ENCODE measurements at regions not wholly inside any gene's neighbourhood (a gene's known extent, or its start where the extent isn't known, plus 50 kb on each side); places are given as distances from the start of the nearest gene placed in this dataset.

DNA sequence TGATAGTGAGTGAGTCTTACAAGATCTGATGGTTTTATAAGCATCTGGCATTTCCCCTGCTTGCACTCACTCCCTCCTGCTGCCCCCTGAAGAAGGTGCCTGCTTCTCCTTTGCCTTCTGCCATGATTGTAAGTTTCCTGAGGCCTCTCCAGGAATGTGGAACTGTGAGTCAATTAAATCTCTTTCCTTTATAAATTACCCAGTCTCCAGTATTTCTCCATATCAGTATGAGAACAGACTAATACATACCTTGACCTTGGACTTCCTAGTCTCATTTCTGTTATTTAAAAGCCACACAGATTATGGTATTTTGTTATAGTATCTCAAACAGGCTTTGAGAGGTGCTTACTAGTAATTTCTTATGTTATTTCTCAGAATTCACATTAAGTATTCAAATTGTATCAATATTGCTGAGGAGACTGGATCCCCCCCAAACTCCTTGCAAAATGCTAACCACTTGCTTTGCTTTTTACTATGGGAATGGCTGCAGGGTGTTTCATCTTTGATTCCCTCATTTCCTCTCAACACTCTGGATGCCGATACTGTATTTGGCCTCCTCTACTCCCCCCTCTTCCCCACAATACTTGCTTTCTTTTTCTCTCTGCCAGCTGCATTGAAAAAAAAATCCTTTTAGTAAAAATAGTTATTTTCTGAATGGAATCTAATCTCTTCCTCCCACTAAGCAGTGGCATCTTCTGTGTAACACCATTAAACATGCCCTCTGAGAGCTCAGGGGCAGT is 96.9 kb upstream of the WLS start:
- no peak overlapping the region for H3K4me3 ChIP-seq (ENCODE audit: low read depth, low read length)
- no peaks in the 10 kb centered on the region for H3K9me3 ChIP-seq
- TF ChIP-seq, protein P1, sequence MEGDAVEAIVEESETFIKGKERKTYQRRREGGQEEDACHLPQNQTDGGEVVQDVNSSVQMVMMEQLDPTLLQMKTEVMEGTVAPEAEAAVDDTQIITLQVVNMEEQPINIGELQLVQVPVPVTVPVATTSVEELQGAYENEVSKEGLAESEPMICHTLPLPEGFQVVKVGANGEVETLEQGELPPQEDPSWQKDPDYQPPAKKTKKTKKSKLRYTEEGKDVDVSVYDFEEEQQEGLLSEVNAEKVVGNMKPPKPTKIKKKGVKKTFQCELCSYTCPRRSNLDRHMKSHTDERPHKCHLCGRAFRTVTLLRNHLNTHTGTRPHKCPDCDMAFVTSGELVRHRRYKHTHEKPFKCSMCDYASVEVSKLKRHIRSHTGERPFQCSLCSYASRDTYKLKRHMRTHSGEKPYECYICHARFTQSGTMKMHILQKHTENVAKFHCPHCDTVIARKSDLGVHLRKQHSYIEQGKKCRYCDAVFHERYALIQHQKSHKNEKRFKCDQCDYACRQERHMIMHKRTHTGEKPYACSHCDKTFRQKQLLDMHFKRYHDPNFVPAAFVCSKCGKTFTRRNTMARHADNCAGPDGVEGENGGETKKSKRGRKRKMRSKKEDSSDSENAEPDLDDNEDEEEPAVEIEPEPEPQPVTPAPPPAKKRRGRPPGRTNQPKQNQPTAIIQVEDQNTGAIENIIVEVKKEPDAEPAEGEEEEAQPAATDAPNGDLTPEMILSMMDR (IDR thresholded peaks at IDR 0.05; ENCODE audit: low read depth, low read length), result no peak
- H3K4me1 ChIP-seq, result no peaks in the 10 kb centered on the region
- no peaks in the 10 kb centered on the region for H3K27me3 ChIP-seq
- no peaks in the 10 kb centered on the region for H3K36me3 ChIP-seq
- DNase-seq, result no peak

DNA sequence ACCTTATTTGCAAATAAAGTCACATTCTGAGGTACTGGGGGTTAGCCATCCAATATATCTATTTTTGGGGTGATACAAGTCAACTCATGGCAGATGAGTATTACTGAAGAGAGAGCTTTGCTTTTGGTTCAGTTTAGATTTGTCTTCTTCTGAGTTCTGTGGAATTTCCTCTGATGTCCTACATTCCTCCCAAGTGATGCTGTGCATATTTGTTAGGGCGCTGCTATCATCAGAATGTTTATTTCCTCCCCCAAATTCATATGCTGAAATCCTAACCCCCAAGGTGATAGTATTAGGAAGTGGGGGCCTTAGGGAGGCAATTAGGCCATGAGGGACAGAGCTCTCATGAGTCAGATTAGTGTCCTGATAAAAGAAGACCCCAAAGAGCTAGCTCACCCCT is 96.2 kb upstream of the WLS start:
- TF ChIP-seq, protein P1 (IDR thresholded peaks at IDR 0.05; ENCODE audit: low read depth, low read length), result no peak
- DNase-seq, result no peak
- no peaks in the 10 kb centered on the region for H3K9me3 ChIP-seq
- no peak overlapping the region for H3K4me3 ChIP-seq (ENCODE audit: low read depth, low read length)
- no peaks in the 10 kb centered on the region for H3K4me1 ChIP-seq
- H3K27me3 ChIP-seq, result no peaks in the 10 kb centered on the region
- H3K36me3 ChIP-seq, result no peaks in the 10 kb centered on the region

DNA sequence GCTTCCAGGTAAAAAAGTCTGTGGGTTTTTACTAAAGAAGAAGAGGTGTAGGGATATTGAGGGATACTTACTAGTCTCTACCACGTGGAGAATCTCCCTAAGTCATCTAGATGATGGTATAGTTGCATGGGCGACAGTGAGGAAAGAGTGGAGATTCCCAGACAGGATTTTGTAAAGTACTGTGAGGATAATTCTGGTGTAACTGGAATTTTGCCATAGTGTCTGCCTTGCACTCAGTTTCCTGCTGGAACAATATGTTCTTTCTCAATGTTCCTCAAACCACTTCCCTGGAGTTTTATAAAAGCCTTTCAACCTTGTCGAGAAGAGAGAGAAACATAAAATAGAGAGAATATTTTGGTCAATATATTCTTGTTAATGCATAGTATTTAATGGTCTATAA is 95.1 kb upstream of the WLS start:
- no peak for DNase-seq
- no peaks in the 10 kb centered on the region for H3K4me1 ChIP-seq
- TF ChIP-seq, protein P1 (IDR thresholded peaks at IDR 0.05; ENCODE audit: low read depth, low read length), result no peak
- no peaks in the 10 kb centered on the region for H3K27me3 ChIP-seq
- H3K36me3 ChIP-seq, result no peaks in the 10 kb centered on the region
- H3K9me3 ChIP-seq, result no peaks in the 10 kb centered on the region
- no peak overlapping the region for H3K4me3 ChIP-seq (ENCODE audit: low read depth, low read length)

DNA sequence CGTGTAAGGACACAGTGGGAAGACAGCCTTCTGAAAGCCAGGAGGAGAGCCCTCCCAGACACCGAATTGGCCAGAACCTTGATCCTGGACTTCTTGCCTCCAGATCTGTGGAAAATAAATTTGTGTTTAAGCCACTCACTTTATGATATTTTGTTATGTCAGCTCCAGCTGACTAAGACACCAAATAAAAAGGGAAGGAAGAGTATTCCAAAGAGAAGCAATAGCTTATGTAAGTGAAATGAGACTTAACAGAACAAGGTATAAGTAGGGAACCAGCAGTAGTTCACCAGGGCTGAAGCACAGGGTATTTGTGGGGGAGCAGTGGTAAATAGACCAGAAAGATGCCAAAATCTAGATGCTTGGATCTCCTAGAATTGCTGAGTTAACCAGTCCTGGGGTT is 94.2 kb upstream of the WLS start:
- TF ChIP-seq, protein P1 (IDR thresholded peaks at IDR 0.05; ENCODE audit: low read depth, low read length), result no peak
- Histone ChIP-seq H3K9me3 (no peaks in the 10 kb centered on the region), H3K4me1 (no peaks in the 10 kb centered on the region), H3K36me3 (no peaks in the 10 kb centered on the region), H3K4me3 (ENCODE audit: low read depth, low read length) (no peak overlapping the region), H3K27me3 (no peaks in the 10 kb centered on the region)
- no peak for DNase-seq

DNA sequence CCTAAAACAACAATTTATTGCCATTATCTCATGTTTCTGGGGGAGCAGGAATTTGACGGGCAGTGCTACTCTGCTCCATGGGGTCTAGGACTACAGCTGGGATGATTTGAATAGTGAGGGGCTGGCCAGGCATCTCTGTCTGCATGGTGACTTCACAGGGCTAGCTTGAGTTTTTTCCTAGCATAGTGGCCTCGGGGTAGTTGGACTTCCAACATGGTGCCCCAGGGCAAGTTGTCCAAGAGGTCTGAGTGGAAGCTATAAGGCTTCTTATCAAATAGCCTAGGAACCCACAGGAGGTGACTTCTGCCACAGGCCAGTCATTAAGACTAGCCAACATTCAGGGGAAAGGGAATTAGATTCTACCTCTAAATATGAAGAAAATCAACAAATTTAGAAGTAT is 92.0 kb upstream of the WLS start:
- Histone ChIP-seq H3K9me3 (no peaks in the 10 kb centered on the region), H3K4me1 (no peaks in the 10 kb centered on the region), H3K27me3 (no peaks in the 10 kb centered on the region), H3K36me3 (no peaks in the 10 kb centered on the region), H3K4me3 (ENCODE audit: low read depth, low read length) (no peak overlapping the region)
- no peak for DNase-seq
- TF ChIP-seq, protein P1 (IDR thresholded peaks at IDR 0.05; ENCODE audit: low read depth, low read length), result no peak

DNA sequence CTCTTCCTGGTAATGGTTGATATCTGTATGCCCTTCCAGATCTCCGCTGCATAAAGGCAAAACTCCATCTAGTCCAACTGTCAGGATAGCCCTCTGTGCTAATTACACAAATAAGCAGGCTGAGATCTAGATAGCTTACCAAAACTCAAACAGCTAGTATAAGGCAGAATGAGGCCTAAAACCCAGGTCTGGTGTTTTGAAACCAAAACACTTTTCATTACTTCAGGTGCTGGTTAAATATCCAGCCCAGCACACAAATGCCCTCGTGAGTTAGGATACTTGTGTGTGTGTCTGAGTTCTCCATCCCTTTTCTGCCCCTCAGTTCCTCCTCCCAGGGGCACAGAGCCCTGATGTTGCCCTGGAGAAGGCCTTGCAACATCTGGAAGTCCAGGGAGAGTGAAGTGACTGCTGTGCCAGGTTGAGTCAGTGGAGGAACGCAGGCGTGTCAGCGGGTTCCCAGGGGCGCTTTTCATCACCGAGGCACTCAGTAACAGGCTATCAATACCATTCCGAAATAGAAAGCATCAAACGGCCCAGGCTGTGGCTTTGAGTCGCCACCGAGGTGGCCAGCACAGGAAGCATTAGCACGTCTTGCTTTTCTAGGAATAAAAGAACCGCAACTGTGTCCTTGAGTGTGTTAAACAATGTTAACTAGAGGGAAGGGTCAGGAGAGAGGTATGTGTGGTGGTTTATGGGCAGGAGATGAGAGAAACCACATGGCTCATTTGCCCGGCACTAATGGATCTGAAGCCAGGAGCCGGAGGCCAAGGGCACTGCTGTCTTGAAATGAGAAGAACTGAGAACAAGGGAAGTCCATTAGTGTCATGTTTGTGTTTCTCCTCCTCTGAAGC is 90.7 kb upstream of the WLS start:
- TF ChIP-seq, protein P1 (IDR thresholded peaks at IDR 0.05; ENCODE audit: low read depth, low read length), result no peak
- no peak for DNase-seq
- no peaks in the 10 kb centered on the region for H3K27me3 ChIP-seq
- no peaks in the 10 kb centered on the region for H3K9me3 ChIP-seq
- no peaks in the 10 kb centered on the region for H3K4me1 ChIP-seq
- no peaks in the 10 kb centered on the region for H3K36me3 ChIP-seq
- H3K4me3 ChIP-seq (ENCODE audit: low read depth, low read length), result no peak overlapping the region
